Neural crest cell (in vitro differentiated cells): ENCODE measurements at regions not wholly inside any gene's neighbourhood (a gene's known extent, or its start where the extent isn't known, plus 50 kb on each side); places are given as distances from the start of the nearest gene placed in this dataset.

ENCODE experiments used
- DNase-seq: peaks from one replicate; pipeline ENCODE4 v3.0.0; 2021; ENCODE audit warnings: low read depth, mixed read lengths, low spot score
- H3K27ac Mint-ChIP-seq: one replicate; pipeline ENCODE4 v1.8.0; 2021; ENCODE audit warnings: mild to moderate bottlenecking, mixed read lengths; ENCODE audit not compliant: unreplicated experiment
- H3K27me3 Mint-ChIP-seq: 2 replicates; pipeline ENCODE4 v1.8.0; 2021; ENCODE audit warnings: low read depth, mild to moderate bottlenecking, mixed read lengths
- H3K36me3 Mint-ChIP-seq: 2 replicates; pipeline ENCODE4 v1.8.0; 2021; ENCODE audit warnings: low read depth, mild to moderate bottlenecking, mixed read lengths
- H3K4me1 Mint-ChIP-seq: 2 replicates; pipeline ENCODE4 v1.8.0; 2021; ENCODE audit warnings: mixed read lengths
- H3K4me3 Mint-ChIP-seq: one replicate; pipeline ENCODE4 v1.8.0; 2021; ENCODE audit warnings: mild to moderate bottlenecking, mixed read lengths
- H3K9me3 Mint-ChIP-seq: 2 replicates; pipeline ENCODE4 v1.8.0; 2021; ENCODE audit warnings: mixed read lengths
- TF ChIP-seq, protein P1 (sequence below): fragments of 200-600 bp; sonication (generic); conservative IDR thresholded peaks from 2 replicates; pipeline ENCODE4 v1.5.0; 2021; ENCODE audit warnings: antibody characterized with exemption, mild to moderate bottlenecking

DNA sequence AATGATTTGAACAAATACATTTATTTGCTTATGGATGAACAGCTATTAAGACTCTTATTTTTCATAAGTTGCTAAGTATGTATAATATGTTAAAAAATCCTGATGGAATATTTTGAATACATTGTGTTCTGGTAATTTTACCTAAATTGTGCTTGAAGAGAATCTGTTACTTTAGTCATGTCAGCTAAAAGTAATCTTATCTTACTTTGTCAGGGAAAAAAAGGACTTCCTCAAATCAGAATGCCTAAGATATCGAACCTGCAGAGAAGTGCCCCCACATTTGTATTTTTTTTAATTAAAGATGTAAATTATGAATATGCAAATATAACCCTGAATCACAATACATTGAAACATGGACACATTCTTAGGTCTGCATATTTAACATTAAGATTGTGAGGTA, 1331.7 kb downstream of the MRPL39 start:
- H3K36me3 Mint-ChIP-seq, result no peaks in the 10 kb centered on the region
- TF ChIP-seq, protein P1, sequence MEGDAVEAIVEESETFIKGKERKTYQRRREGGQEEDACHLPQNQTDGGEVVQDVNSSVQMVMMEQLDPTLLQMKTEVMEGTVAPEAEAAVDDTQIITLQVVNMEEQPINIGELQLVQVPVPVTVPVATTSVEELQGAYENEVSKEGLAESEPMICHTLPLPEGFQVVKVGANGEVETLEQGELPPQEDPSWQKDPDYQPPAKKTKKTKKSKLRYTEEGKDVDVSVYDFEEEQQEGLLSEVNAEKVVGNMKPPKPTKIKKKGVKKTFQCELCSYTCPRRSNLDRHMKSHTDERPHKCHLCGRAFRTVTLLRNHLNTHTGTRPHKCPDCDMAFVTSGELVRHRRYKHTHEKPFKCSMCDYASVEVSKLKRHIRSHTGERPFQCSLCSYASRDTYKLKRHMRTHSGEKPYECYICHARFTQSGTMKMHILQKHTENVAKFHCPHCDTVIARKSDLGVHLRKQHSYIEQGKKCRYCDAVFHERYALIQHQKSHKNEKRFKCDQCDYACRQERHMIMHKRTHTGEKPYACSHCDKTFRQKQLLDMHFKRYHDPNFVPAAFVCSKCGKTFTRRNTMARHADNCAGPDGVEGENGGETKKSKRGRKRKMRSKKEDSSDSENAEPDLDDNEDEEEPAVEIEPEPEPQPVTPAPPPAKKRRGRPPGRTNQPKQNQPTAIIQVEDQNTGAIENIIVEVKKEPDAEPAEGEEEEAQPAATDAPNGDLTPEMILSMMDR, result no peak
- no peaks in the 10 kb centered on the region for H3K4me1 Mint-ChIP-seq
- DNase-seq, result no peak
- no peaks in the 10 kb centered on the region for H3K27me3 Mint-ChIP-seq
- no peak overlapping the region for H3K4me3 Mint-ChIP-seq
- no peak overlapping the region for H3K27ac Mint-ChIP-seq
- peaks cover 24% of the 10 kb centered on the region for H3K9me3 Mint-ChIP-seq

DNA sequence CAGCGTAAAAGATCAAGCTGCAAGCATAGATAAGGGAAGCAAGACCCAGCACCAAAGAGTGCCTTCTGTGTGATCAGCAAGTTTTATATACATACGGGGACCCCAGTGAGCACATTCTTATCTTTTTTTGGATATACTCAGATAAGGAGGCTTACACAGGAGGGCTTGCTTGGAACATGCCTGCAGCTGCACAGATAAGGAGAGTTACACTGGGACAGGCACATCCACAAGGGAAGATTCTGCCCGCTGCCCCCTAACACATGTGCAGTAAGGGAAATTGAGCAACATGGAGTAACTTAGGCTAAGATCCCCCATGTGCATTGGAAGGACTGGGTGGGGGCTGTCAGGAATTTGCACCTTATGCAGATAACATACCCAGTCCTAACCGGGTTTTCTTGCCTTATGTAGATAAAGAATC, 1334.8 kb downstream of the MRPL39 start:
- Mint-ChIP-seq H3K4me1 (no peaks in the 10 kb centered on the region), H3K36me3 (peaks cover under 1% of the 10 kb centered on the region), H3K9me3 (peaks cover 15% of the 10 kb centered on the region), H3K27me3 (no peaks in the 10 kb centered on the region), H3K27ac (no peak overlapping the region), H3K4me3 (no peak overlapping the region)
- no peak for DNase-seq
- TF ChIP-seq, protein P1, result no peak

DNA sequence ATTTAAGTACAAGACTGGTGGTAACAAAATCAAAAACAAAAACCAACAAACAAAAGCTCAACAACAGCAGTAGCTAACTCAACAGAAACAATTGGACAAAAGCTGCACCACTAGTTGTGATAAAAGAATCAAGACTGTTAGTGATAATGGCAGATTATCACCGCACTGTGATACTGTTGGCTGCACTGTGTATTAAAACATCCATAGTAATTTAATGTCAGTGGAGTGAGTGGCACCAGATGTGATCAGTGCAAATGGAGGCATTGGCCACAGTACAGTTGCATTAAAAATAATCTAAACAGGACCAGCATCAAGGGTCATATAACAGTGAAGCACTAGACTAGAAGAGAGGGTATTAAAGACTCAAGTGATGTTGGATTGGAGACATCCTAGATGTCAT, 1341.3 kb downstream of the MRPL39 start:
- H3K27ac Mint-ChIP-seq, result no peak overlapping the region
- H3K36me3 Mint-ChIP-seq, result peaks cover 2% of the 10 kb centered on the region
- no peak for DNase-seq
- H3K4me1 Mint-ChIP-seq, result no peaks in the 10 kb centered on the region
- no peaks in the 10 kb centered on the region for H3K27me3 Mint-ChIP-seq
- H3K4me3 Mint-ChIP-seq, result no peak overlapping the region
- H3K9me3 Mint-ChIP-seq, result peaks cover 11% of the 10 kb centered on the region
- TF ChIP-seq, protein P1, result no peak

DNA sequence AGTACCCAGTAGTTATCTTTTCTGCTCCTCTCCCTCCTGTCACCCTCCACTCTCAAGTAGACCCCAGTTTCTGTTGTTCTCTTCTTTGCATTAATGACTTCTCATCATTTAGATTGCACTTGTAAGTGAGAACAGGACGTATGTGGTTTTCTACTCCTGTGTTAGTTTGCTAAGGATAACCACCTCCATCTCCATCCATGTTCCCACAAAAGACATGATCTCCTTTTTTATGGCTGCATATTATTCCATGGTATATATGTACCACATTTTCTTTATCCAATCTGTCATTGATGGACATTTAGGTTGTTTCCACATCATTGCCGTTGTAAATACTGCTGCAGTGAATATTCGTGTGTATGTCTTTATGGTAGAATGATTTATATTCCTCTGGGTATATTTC, 1346.5 kb downstream of the MRPL39 start:
- peaks cover 13% of the 10 kb centered on the region for H3K9me3 Mint-ChIP-seq
- H3K36me3 Mint-ChIP-seq, result no peaks in the 10 kb centered on the region
- no peak overlapping the region for H3K27ac Mint-ChIP-seq
- no peak for DNase-seq
- no peaks in the 10 kb centered on the region for H3K4me1 Mint-ChIP-seq
- H3K4me3 Mint-ChIP-seq, result no peak overlapping the region
- H3K27me3 Mint-ChIP-seq, result no peaks in the 10 kb centered on the region
- TF ChIP-seq, protein P1, result no peak

DNA sequence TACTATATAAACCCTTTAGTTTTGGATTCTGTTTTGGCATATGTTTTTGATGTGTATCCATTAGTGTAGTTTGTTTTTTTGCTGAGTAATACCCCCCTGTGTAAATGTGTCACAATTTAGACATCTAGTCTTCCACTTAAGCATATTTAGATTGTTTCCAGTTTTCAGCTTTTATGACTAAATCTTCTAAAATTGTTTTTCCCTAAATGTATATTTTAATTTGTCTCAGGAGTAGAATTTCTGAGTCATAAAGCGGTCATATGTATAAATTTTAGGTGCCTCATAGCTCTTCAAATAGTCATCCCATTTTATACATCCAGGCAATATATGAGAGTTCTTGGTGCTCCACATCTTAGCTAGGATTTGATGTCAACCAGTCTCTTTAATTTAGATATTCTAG, 1348.0 kb downstream of the MRPL39 start:
- Mint-ChIP-seq H3K4me3 (no peak overlapping the region), H3K36me3 (no peaks in the 10 kb centered on the region), H3K4me1 (no peaks in the 10 kb centered on the region), H3K27me3 (no peaks in the 10 kb centered on the region), H3K27ac (no peak overlapping the region), H3K9me3 (peaks cover 13% of the 10 kb centered on the region)
- TF ChIP-seq, protein P1, result no peak
- no peak for DNase-seq

DNA sequence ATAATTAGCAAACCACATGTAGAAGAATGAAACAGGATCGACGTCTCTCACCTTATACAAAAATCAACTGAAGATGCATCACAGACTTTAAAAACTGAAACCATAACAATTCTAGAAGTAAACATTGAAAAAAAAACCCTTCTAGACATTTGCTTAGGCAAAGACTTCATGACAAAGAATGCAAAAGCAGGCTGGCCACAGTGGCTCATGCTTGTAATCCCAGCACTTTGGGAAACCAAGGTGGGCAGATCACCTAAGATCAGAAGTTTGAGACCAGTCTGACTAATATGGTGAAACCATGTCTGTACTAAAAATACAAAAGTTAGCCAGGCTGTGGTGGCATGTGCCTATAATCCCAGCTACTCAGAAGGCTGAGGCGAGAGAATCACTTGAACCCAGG, 1351.7 kb downstream of the MRPL39 start:
- no peaks in the 10 kb centered on the region for H3K36me3 Mint-ChIP-seq

More for the DNA sequence above, 1351.7 kb downstream of the MRPL39 start:
- peaks cover 9% of the 10 kb centered on the region for H3K9me3 Mint-ChIP-seq
- H3K4me1 Mint-ChIP-seq, result no peaks in the 10 kb centered on the region
- no peaks in the 10 kb centered on the region for H3K27me3 Mint-ChIP-seq
- DNase-seq, result no peak
- H3K4me3 Mint-ChIP-seq, result no peak overlapping the region
- TF ChIP-seq, protein P1, result no peak
- H3K27ac Mint-ChIP-seq, result no peak overlapping the region
